Nucleus accumbens (tissue), 56 donors: ENCODE measurements at regions not wholly inside any gene's neighbourhood (a gene's known extent, or its start where the extent isn't known, plus 50 kb on each side); places are given as distances from the start of the nearest gene placed in this dataset.

ENCODE experiments used
- DNase-seq, 56 donors: peaks; one replicate each; lab custom pipeline; 2025; lab: John Stamatoyannopoulos, UW

DNA sequence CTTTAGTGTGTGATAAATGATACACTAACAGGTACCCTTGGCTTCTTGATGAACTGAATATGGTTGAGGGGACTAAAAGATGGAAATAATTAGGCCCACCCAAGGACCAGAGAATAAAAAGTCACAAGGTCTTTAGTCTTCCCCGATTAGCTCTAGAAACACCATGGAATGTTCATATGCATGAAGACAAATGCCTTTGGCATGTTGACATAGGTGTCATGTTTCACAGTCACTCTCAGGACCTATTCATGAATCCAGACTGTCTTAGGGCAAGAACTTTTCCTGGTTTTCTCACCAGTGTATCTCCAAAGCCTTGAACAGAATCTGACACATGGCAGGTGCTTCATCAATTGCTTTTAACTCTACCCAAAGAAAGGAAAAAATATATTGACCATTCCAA is 412.8 kb downstream of the AJAP1 start:
- DNase-seq, result no peak

DNA sequence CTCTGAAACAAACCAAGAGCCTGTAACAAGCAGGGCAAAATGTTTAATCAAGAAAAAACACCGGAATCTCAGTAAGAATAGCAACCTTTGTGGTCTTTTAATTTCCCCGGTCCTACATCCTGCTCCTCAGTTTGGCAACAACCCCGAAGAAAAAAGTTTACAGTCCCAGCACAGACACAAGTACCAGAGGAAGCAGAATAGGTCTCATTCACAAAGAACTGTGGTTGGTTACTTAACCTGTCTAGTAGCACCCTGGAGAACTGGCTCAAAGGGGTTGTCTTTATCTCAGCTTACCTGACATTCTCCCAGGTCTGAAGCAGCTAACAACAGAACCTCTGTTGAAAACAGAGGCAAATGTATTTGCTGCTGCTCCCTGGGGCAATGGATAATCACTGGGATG is 399.3 kb downstream of the AJAP1 start:
- no peak for DNase-seq

DNA sequence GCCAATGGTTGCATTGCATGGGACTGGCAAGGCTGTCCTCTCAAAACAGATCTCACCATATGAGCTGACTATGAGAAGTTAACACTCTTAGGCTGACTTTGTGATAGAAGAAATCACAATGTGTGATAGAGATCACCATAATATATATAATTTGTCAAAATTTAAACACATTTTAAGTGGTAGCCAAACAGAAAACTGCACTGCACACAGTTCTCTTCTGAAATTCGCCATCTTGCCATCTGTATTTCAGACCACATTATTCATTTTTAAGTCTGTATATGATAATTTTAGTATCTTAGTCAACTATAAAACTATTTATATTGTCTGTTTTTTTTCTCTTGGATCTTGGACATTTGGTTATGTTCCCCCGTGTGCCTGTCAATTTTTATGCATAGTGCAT is 374.7 kb downstream of the AJAP1 start:
- DNase-seq, result no peak

DNA sequence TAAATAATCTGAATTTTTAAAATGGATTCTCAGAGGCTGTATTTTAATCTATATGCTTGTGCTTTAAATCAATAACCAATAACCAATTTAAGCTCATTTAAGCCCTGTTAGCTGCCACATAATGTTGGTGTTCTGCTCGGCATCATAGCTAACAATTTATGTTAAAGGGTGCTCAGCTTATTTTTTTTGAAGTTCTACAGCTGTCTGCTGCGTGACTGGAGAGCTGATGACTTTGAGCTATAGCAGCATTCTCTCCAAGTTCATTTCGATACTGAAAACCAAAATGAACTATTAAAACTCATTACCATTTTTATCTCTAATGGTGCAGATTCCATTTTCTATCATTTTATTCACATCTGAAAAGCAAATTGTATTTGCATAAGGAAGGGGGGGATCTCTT is 357.8 kb downstream of the AJAP1 start:
- no peak for DNase-seq

DNA sequence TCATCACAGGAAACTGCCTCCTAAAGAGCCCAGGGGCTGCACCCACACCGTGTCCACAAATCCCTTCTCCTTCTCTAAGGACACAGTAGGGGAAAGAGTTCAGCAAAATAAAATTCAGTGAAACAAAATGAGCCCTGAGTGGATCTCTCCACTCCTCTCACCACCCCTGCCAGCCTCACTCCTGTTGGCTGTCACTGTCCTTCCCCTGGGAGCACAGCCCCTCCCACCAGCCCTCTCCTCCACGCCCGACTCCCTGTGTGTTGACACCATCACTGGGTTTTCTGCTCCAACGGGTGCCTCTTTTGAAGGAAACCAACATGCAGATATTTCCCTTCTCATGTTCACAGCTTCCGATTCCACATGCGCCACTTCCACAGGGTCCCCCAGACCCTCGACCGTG is 356.2 kb downstream of the AJAP1 start:
- no peak for DNase-seq

DNA sequence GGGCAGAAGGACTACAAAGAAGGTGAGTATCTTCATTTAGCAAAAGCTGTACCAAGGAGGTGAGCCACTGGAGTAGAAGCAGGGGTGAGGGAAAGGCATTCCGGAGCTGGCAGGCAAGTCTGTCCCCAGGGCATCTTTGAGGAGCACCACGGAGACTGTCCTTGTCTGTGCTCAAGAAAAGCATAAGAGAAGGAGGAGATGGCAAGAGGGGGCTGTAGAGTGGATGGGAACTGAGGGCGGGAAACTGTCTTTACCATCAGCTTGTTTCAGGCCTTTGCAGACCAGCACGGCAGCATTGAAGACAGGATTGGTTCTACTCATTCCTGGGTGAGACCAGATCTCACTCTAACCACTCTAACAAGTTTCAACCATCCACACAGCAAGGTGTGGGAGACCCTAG is 355.8 kb downstream of the AJAP1 start:
- DNase-seq, result no peak

DNA sequence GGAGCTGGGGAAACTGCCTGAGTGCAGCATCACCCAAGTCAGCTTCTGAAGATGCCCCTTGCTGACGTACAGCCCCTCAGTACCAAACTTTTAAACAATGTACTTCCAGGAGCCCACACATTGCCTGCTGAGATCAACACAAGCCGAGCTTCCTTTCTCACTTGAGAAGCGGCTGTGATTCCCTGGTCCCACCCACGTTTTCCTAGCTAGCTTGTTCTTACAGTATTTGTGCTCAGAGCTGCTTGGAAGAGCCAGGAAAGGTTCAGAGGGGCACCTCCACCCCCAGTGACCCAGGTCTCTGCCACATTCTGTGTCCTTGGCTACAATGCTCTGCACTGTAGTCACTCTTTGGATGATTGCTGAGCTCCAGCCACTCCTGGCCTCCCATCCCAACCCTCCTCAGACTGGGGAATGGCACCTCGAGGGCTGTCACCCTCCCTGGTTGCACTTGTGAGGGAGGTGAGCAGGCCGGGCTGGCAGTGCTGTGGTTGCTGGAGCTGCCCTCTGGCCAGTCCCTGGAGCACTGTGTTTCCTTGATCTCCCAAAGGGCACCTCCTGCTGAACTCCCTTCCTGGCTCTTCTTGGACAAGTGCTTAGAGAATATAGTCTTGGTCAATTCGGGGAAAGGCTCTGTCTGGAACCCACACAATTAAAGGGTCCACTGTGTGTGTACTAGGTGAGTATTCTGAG is 355.1 kb downstream of the AJAP1 start:
- peak in 15 of 56 donors; percentile 1 to 43 (median 7) for DNase-seq

DNA sequence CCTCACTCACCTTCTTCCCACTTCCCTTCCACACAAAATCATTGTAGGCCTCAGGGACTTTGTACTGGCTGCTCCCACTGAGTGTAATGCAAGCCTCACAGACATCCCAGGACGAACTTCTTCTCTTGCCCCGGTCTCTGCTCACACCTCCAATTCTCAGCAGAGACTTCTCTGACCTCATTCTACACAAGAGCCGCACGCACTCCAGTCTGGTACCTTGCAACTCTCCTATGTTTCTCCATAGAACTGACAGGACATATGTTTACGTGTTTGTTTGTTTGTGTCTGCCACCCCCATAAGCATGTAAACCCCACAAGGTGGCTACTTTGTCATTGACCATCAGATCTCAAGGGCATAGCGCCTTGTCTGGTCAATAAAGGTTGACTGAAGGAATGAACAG is 350.8 kb downstream of the AJAP1 start:
- no peak for DNase-seq

DNA sequence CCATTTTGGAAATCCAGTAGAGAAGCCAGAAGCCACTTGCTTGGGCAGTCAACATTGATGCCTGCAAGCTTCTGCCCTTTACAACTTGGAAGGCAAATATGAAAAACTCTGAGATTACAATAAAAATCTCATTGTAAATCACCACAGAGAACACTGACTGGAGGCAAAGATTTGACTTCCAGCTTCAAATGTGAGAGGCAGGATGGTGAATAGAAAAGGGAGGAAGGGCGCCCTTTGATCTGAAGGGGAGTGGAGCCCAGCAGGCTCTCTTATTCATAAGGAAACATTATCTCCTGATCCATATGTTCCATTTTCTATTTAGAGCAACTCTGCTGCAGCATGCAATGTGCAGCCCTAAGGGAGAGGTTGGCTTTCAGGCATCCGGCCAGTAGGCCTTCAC is 348.3 kb downstream of the AJAP1 start:
- no peak for DNase-seq

DNA sequence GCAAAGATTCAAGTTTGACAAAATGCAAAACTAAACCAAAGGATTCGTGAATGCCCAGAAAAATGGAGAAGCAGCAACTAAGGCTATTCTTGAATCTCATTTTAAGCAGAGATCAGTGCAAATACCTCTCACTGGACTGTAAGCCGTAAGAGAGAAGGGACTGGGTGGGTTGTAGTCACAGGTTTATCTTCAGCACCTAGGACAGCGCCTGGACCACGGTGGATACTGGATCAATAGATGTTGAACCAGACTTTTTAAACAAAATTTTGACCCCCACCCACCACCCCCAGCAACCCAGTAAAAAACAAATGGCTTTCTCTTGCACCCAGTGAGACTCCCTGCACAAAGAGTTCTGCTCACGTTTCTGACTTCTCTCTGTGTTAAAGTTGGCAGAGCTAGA is 347.1 kb downstream of the AJAP1 start:
- no peak for DNase-seq

DNA sequence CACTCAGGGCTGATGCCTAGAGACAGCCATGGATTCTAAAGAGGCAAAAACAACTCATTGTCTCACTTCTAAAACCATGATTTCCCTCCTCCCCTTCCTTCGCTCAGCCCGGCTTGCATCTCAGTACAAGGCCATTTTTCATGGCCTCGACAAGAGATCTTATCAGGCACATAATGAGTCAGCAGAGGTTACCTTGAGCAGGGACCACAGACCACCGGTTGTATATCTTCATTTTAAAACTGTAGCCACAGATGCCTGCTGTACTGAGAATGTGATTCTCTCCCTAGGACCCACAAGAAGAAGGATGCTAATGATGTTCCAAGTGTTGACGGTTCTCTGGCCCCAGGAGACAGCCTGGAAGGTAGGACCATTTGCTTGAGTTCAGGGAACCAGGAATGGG is 331.9 kb downstream of the AJAP1 start:
- no peak for DNase-seq

DNA sequence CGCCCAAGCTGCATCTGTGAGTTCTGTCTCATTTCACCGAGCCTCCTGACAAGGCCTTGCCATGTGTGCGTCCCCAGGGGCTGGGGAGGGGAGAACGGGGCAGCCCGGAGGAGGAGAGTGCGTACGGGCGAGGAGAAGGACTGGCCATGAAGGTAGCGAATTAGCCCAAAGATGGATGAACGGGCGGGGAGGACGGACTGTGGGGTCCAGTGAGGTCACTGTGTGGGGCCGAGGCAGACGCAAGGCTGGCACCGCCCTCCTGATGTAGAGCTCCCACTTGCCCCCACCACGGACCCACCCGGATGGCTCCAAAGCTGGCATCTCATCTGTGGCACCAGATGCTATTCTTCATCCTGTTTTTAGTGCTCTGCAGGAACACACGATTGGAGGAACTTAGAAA is 330.4 kb downstream of the AJAP1 start:
- no peak for DNase-seq

DNA sequence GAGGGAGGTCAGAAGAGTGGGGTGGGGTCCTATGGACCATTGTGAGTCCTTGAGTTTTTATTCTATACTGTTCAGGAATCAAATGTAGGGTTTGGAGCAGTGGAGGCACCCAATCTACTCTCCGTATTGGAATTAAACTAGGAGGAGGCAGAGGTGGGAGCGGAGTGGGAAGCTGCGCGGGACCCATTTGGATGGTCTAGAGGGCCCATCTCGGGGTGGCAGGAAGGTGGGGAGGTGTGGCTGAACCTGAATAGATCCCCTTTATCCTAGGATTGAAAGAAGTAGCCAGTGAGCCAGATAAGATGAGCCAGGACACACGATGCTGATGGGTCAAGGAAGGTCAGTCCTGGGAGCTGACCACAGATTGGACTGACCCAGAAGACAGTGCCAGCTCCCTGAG is 325.8 kb downstream of the AJAP1 start:
- no peak for DNase-seq

DNA sequence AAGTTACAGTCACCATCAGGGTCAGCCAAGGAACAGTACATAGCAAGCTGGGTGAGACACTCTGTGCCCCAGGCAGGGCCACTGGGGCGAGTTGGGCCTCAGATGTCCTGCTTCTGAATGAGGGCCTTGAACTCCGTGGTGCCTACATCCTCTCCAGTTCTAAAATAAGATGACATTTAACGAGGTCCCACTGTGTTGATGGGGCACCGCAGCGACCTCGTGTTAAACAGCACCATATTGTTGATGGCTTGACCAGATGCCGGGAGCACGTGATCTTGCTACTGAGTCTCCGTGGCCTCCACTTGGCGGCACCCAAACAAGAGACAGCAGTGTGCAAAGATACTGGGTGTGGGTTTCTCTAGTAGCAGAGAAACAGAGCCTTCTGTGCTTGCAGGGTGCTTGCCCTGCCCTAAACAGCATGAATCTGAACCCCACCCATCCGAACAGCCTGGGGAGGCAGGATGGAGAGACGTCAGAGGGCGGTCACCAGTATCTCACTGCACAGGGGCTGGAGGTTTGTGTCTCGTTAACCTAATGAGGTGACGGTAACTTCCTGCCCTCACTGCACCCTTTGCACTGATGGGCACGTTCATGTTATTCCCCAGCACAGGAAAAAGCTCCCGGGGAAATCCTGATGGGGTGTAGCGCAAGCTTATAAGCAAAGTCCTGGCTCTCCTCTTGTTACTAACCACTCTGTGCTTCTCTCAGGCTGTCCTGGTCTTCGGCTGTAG is 324.4 kb downstream of the AJAP1 start:
- no peak for DNase-seq

DNA sequence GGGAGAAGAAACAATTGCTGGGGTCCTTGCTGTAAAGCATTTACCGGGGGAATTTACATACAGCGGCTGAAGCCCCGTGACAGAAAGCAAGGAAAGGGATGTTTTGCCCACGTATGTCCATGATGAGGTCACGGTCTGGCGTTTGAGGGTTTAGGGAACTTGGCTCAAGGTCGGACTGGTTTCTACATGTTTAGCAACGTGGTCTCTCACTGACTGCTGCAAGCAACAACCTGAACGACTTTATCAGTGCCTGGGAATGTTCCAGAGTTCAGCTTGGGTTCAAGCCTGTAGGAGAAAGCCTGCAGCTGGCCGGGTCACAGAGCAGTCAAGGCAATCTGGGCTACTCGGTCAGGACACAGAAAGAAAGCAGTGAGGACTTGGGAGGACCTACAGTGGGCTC is 323.3 kb downstream of the AJAP1 start:
- DNase-seq, result no peak

DNA sequence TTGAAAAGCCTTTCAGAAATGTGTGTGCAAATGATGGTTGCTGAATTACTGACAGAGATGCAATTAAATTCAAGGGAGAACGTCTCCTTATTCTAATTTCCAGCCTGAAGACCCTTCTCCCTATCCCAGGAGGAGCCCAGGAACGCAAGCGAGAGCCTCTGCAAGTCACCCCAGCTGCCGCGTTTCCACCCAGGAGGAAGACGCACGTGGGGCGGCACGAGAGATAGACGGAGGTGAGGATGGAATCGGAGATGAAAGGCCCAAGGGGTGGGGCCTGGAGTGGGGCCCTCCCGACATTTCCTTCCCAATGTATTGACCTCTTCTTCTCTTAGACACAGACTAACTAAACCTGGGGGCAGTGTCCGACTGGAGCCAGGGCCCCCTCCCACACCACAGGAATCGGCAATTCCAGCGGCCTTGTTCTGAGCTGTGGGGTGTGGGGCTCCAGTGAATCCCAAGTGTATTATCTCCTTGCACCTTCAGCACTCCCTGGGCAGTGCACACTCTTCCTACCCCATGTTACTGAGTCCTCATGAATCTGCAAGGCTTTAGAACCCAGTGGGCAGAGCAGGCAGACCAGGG is 322.5 kb downstream of the AJAP1 start:
- DNase-seq, result no peak

DNA sequence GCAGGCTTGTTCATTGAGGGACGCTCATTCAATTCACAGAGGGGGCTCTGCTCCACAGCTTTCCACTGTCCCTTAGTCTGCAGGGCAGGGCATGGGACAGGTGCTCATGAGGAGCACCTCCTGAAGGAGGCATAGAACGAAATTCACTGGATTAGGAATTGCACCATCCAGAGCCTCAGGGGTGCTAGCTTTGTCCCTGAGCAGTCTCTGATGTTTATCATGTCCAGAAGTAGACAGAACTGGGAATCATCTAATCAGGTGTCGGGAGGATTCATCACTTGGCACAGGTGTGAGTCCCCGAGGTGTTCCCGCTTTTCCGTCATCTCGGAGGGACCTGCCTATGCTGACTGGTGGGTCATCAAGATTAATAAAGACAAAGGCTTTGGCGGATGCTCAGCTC is 321.4 kb downstream of the AJAP1 start:
- DNase-seq, result no peak

DNA sequence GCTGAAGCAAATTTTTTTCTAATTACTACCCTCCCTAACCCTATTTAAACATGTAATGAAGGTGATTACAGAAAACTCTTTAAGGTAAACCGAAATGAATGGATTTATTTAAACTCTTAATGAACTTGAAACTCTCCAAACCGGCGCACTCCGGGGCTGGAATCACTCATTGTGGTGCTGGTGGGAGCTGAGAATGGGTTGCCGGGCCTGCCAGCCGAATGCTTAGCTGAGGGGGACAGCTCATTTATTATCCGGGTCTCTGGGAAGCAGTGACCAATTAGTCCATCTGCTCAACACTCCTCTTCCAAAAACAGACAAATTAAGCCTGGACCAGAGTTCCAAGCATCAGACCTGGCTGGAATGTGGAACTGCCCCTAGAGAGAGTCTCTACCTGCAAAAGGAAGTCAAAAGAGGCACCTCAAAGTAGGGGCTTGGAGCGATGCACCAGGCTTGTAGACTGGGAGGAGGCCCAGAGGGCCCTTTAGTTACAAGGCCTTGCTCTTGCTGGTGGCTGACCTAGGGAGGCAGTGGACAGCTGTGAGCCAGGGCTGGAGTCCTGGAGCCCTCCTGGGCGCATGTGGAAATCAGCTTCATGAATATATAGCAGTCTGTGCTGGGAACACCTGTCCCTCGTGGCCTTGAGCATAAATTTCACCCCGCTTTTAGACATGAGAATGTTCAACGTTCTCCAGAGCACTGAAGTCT is 320.7 kb downstream of the AJAP1 start:
- no peak for DNase-seq

DNA sequence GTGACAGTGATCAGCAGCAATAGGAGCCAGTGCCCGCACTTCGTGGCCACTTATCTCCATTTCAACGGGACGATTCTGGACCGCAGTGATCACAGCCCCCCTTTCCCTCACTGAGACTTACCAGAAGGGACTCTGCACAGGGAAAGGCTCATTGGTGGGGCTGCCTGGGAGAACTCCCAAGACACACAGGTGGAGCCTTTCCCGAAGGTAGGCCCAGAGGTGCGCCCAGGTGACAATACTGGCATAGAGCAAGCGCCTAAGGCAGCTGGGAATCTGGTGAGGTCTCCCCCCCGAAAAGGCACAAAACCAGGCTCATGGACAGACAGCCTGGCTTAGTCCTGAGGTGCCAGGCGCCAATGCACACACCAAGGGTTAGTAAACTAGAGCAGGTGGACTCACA is 318.9 kb downstream of the AJAP1 start:
- DNase-seq, result no peak

DNA sequence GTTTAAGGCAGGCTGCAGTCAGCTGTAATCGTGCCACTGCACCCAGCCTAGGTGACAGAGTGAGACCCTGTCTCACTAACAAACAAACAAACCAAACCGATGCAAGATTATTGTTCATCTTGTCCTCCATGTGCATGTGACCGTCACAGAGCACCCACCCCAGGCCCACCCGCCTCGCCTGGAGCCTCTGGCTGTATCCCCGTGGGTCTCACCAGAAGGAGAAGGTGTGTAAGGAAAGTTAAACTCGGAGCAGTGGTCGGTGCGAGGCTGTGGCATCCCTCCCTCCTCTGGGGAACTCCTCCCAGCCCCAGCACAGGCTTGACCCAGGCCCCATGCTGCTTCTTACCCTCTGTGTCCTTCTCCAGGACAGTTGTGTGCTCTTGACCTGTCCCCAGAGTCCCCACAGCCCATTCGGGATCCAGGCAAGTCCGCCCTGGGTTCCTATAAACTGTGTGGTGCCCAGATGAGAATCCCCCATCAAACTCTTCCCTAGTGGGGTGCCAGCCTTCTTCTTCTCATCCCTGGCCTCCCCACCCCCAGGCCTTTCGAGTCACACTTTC is 318.4 kb downstream of the AJAP1 start:
- DNase-seq, result no peak

DNA sequence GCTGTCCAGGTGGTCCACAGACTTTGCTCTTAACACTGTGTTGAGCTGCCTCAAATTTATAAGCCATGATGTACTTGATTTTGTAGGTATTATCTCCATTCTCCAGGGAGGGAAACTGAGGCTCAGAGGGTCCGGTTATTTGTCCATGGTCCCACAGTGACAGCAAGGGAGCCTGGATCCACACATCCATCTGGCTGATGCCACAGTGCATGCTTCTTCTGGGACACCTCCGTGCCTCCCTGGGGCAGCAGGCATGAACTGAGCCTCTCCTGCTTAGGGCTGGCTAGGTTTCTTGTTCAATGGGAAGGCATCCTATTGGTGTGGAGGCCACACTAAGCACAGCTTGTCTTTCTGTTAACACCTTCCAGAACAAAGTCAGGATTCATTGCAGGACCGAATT is 317.3 kb downstream of the AJAP1 start:
- DNase-seq, result no peak
